Ecto neural progenitor cell (in vitro differentiated cells): ENCODE measurements at regions not wholly inside any gene's neighbourhood (a gene's known extent, or its start where the extent isn't known, plus 50 kb on each side); places are given as distances from the start of the nearest gene placed in this dataset.
A peak's percentile ranks its signal among the peaks of the same experiment; 100 is the strongest.
"Not testable (repeated sequence)": the region's sequence is repeated elsewhere in the genome, so short reads cannot be mapped to it uniquely, and the experiment has no call there.

Source experiments
- DNase-seq: peaks from one replicate; pipeline ENCODE4 v3.0.0-alpha.2; 2018; ENCODE audit warnings: low spot score

DNA sequence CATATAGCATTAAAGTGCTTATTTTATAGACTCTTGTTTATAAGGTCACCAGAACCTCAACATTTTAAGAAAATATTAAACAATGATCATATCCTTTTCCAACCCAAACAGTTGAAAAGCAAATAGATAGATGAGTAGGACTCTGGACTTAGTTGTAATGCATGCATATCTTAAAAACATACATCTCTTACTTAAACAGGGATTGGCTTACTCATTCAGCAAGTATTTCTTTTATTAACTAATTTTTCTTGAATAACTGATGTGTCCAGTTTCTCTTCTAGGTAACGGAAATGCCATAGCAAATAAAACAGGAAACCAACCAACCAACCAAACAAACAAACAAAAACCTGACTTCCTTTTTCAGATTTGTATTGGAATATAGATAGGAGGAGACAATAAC lies 70.9 kb upstream of the NBPF4 start:
- DNase-seq = no peak

DNA sequence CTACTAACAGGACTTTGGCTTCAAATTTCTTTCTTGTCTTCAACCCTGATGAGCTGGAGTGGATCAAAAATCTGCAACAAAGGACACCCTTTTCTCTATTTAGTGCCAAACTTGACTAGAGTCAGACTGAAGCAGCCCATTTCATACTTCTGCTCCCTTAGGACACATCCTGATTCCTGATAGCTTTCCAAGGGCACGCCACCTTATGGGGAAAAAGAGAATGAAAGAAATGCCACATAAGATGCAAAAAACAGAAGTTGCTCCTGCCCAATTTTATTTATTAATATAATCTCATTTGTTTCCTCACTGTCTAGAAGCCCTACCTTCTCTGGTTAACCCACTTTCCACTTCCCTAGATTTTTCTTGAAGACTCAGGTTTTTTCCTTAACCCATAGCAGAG lies 72.7 kb upstream of the NBPF4 start:
- no peak for DNase-seq

GRCh38 chr1:108320849-108321248 lies 77.0 kb upstream of the NBPF4 start:
- DNase-seq = no peak

DNA sequence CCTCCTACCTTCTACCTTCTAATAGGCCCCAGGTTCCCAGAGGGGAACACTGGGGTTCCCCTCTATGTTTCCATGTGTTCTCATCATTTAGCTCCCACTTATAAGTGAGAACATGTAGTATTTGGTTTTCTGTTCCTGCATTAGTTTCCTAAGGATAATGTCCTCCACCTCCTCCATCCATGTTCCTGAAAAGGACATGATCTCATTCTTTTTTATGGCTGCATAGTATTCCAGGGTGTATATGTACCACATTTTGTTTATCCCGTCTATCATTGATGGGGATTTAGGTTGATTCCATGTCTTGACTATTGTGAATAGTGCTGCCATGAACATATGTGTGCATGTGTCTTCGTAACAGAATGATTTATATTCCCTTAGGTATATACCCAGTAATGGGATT lies 81.5 kb upstream of the NBPF4 start:
- not testable (repeated sequence) for DNase-seq

DNA sequence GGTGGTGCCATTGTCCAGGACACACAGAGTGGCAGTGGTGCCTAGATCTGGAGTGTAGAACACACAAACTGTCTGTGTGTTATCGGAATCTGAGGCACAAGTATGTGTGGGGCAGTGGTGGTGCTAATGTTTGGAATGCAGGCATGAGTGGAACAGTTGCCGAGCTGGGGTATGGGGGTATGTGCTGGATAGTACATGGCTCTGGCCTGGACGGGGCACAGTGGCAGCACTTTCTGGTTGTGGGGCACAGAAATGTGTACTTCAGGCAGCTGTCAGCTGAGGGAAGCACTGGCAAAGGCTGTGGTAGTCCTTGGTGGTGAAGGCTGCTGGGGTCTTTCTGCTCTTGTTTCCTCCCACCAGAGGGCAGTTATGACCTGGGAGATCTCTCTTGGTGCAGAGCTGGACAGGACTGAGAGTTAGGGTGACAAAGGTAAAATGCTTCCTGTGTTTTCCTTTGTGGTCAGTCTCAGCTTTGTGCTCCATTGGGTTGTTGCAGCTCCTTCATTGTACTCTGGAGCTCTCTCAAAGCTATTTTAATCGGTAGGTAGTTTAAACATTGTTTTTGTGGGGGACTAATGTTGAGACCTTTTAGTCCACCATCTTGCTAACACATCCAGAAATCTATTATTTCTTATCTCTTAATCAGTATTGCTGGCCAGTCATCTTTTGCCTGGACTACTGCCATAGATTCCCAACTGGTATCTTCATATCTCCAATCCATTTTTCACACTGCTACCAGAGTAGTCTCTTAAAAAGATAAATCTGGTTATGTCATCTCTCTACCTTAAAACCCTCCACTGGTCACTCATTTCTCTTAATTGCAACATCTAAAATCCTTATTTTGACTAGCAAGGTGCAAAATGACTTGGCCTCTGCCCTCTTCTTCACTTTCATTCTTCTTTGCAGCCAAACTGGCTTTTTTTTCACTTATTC lies 83.9 kb upstream of the NBPF4 start:
- DNase-seq = peak; percentile 48

DNA sequence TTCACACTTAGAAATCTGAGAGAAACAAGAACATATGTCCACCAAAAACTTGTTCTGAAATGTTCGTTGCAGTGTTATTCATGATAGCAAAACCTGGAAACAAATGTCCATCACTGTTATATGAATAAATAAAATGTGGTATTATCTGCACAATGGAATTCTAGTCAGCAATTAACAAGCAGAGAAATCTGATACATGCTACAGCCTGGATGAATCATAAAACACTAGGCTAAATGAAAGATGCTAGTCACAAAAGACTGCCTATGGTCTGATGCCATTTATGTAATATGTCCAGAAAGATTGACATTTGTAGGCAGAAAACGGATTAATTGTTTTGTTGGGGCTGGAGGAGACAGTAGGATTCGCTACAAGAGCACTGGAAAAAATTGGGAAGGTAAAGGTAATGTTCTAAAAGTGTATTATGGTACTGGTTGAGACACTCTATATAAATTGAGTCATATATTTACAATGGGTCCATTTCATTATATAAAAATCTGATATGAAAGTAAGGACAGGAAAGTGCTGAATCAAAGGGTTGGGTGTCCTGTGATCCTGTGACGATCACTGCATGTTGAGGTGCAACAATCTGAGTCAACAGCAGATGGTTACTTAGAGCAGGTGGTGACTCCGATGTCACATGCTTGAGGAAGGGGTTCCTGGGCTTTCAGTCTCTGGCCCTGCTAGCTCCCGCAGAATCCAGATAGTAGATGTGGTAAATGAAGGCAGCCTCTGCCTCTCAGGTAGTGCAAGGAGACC lies 102.1 kb upstream of the NBPF4 start:
- no peak for DNase-seq

DNA sequence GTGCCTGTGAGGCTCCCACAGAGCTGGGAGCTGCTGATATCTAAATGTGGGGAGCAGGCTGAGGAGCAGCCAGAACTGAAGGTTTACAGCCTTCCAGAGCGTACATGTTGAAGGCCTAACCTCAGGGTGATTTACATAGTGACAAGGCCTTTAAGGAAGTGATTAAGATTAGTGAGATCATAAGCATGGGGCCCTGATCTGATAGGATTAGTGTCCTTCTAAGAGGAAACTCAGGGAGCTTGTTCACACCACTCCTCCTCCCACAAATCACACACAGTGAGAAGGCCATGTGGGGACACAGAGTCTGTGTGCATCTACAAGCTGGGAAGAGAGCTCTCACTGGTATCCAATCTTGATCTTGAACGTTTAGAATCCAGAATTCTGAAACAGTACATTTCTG lies 92.3 kb upstream of the NBPF6 start:
- DNase-seq = no peak

DNA sequence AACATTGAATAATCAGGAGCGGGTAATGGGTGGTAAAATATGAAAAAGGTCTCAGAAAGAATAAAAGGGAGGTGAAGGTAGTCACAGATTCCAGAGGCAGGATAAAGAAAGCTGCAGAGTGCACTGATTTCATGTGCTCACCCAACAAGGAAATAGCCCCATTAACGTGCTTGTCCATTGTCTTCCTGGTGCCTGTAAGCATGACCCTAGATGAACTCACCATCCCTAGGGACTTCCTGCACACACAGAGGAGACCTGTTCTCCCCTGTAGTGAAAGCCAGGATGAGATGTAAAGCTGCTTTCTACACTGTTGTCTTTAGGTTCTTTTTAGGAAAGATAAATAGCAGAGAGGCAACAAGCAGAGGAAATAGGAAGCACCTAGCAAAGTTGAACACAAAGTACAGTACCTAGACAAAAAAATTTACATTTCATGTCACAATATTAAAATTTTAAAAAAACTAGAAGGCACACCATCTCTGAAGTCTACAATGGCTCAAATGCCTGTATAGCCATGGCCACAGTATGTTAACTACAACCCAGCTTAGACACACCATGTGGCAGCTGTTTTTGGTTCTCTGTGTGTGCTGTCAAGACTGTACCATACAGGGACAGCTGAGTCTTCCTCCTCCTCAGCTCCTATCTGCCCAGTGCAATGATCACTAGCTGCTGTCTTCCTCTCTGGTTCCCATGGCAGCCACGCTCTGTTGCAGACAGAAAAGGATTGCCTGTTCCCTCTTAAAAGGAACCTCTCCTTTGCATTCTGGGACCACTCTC lies 69.9 kb upstream of the NBPF6 start:
- not testable (repeated sequence) for DNase-seq
